ENCODE measurements at regions not wholly inside any gene's neighbourhood (a gene's known extent, or its start where the extent isn't known, plus 50 kb on each side); places are given as distances from the start of the nearest gene placed in this dataset.

- no peaks in the 10 kb centered on the region for H3K4me1 Mint-ChIP-seq
- H3K27me3 Mint-ChIP-seq: no peaks in the 10 kb centered on the region
- H3K36me3 Mint-ChIP-seq: no peaks in the 10 kb centered on the region
- no peak overlapping the region for H3K4me3 Mint-ChIP-seq
- no peak overlapping the region for H3K27ac Mint-ChIP-seq
- H3K9me3 Mint-ChIP-seq: no peaks in the 10 kb centered on the region
- no peak for DNase-seq
Measured at GRCh38 chr13:78845656-78846365, 186.9 kb upstream of the OBI1 start.

- Mint-ChIP-seq H3K27me3 (no peaks in the 10 kb centered on the region), H3K27ac (no peak overlapping the region), H3K4me3 (no peak overlapping the region), H3K9me3 (no peaks in the 10 kb centered on the region), H3K4me1 (no peaks in the 10 kb centered on the region), H3K36me3 (no peaks in the 10 kb centered on the region)
- DNase-seq: no peak
Measured at GRCh38 chr13:78844106-78844505, 185.2 kb upstream of the OBI1 start.

GRCh38 chr13:78841358-78841963, 182.5 kb upstream of the OBI1 start:
- Mint-ChIP-seq H3K27ac (no peak overlapping the region), H3K9me3 (no peaks in the 10 kb centered on the region), H3K4me3 (no peak overlapping the region), H3K4me1 (no peaks in the 10 kb centered on the region), H3K36me3 (no peaks in the 10 kb centered on the region), H3K27me3 (no peaks in the 10 kb centered on the region)
- DNase-seq: no peak

- no peaks in the 10 kb centered on the region for H3K9me3 Mint-ChIP-seq
- H3K36me3 Mint-ChIP-seq: no peaks in the 10 kb centered on the region
- H3K27me3 Mint-ChIP-seq: peaks cover under 1% of the 10 kb centered on the region
- H3K4me1 Mint-ChIP-seq: no peaks in the 10 kb centered on the region
- no peak overlapping the region for H3K27ac Mint-ChIP-seq
- H3K4me3 Mint-ChIP-seq: no peak overlapping the region
- no peak for DNase-seq
Measured at GRCh38 chr13:78836238-78836784, 177.4 kb upstream of the OBI1 start.

- no peak for DNase-seq
- no peak overlapping the region for H3K4me3 Mint-ChIP-seq
- peaks cover 18% of the 10 kb centered on the region for H3K27me3 Mint-ChIP-seq
- H3K36me3 Mint-ChIP-seq: no peaks in the 10 kb centered on the region
- H3K4me1 Mint-ChIP-seq: no peaks in the 10 kb centered on the region
- no peak overlapping the region for H3K27ac Mint-ChIP-seq
- no peaks in the 10 kb centered on the region for H3K9me3 Mint-ChIP-seq
Measured at GRCh38 chr13:78832461-78832860, 173.5 kb upstream of the OBI1 start.

GRCh38 chr13:78830508-78830907, 171.6 kb upstream of the OBI1 start:
- Mint-ChIP-seq H3K27ac (no peak overlapping the region), H3K4me3 (no peak overlapping the region)

GRCh38 chr13:78829821-78830220, 170.9 kb upstream of the OBI1 start:
- H3K27me3 Mint-ChIP-seq: peaks cover 18% of the 10 kb centered on the region
- H3K27ac Mint-ChIP-seq: no peak overlapping the region
- no peaks in the 10 kb centered on the region for H3K9me3 Mint-ChIP-seq
- no peaks in the 10 kb centered on the region for H3K4me1 Mint-ChIP-seq
- H3K4me3 Mint-ChIP-seq: no peak overlapping the region
- H3K36me3 Mint-ChIP-seq: no peaks in the 10 kb centered on the region
- DNase-seq: no peak

More at GRCh38 chr13:78830508-78830907, 171.6 kb upstream of the OBI1 start:
- no peaks in the 10 kb centered on the region for H3K36me3 Mint-ChIP-seq
- peaks cover 18% of the 10 kb centered on the region for H3K27me3 Mint-ChIP-seq
- no peaks in the 10 kb centered on the region for H3K9me3 Mint-ChIP-seq
- no peak for DNase-seq
- H3K4me1 Mint-ChIP-seq: no peaks in the 10 kb centered on the region

- Mint-ChIP-seq H3K9me3 (no peaks in the 10 kb centered on the region), H3K36me3 (no peaks in the 10 kb centered on the region), H3K4me3 (no peak overlapping the region), H3K4me1 (no peaks in the 10 kb centered on the region), H3K27ac (no peak overlapping the region), H3K27me3 (peaks cover 18% of the 10 kb centered on the region)
- DNase-seq: no peak
Measured at GRCh38 chr13:78827471-78827870, 168.5 kb upstream of the OBI1 start.

GRCh38 chr13:78826936-78827335, 168.0 kb upstream of the OBI1 start:
- Mint-ChIP-seq H3K27me3 (peaks cover 18% of the 10 kb centered on the region), H3K27ac (no peak overlapping the region), H3K9me3 (no peaks in the 10 kb centered on the region), H3K36me3 (no peaks in the 10 kb centered on the region), H3K4me1 (no peaks in the 10 kb centered on the region), H3K4me3 (no peak overlapping the region)
- DNase-seq: no peak

GRCh38 chr13:78826312-78826711, 167.4 kb upstream of the OBI1 start:
- Mint-ChIP-seq H3K9me3 (no peaks in the 10 kb centered on the region), H3K4me3 (no peak overlapping the region), H3K27me3 (peaks cover 21% of the 10 kb centered on the region), H3K4me1 (no peaks in the 10 kb centered on the region), H3K36me3 (no peaks in the 10 kb centered on the region), H3K27ac (no peak overlapping the region)
- no peak for DNase-seq

- Mint-ChIP-seq H3K9me3 (no peaks in the 10 kb centered on the region), H3K27ac (no peak overlapping the region), H3K4me1 (no peaks in the 10 kb centered on the region), H3K4me3 (no peak overlapping the region), H3K27me3 (peaks cover 12% of the 10 kb centered on the region), H3K36me3 (no peaks in the 10 kb centered on the region)
- no peak for DNase-seq
Measured at GRCh38 chr13:78820541-78820940, 161.6 kb upstream of the OBI1 start.

GRCh38 chr13:78816592-78816991, 157.6 kb upstream of the OBI1 start:
- Mint-ChIP-seq H3K9me3 (no peaks in the 10 kb centered on the region), H3K27ac (no peak overlapping the region), H3K36me3 (no peaks in the 10 kb centered on the region), H3K4me1 (no peaks in the 10 kb centered on the region), H3K27me3 (peaks cover 17% of the 10 kb centered on the region), H3K4me3 (no peak overlapping the region)
- no peak for DNase-seq

GRCh38 chr13:78816154-78816553, 157.2 kb upstream of the OBI1 start:
- H3K9me3 Mint-ChIP-seq: no peaks in the 10 kb centered on the region
- no peaks in the 10 kb centered on the region for H3K36me3 Mint-ChIP-seq
- H3K4me3 Mint-ChIP-seq: no peak overlapping the region
- no peak overlapping the region for H3K27ac Mint-ChIP-seq
- DNase-seq: no peak
- H3K27me3 Mint-ChIP-seq: peaks cover 18% of the 10 kb centered on the region
- H3K4me1 Mint-ChIP-seq: no peaks in the 10 kb centered on the region

GRCh38 chr13:78806457-78806856, 147.5 kb upstream of the OBI1 start:
- no peak overlapping the region for H3K4me3 Mint-ChIP-seq
- no peaks in the 10 kb centered on the region for H3K4me1 Mint-ChIP-seq
- H3K36me3 Mint-ChIP-seq: no peaks in the 10 kb centered on the region
- no peak overlapping the region for H3K27ac Mint-ChIP-seq
- no peak for DNase-seq
- H3K27me3 Mint-ChIP-seq: peaks cover 31% of the 10 kb centered on the region
- H3K9me3 Mint-ChIP-seq: no peaks in the 10 kb centered on the region

GRCh38 chr13:78802912-78803311, 144.0 kb upstream of the OBI1 start:
- H3K4me3 Mint-ChIP-seq: no peak overlapping the region
- H3K27me3 Mint-ChIP-seq: peaks cover 25% of the 10 kb centered on the region
- no peak overlapping the region for H3K27ac Mint-ChIP-seq
- no peaks in the 10 kb centered on the region for H3K9me3 Mint-ChIP-seq
- DNase-seq: no peak
- no peaks in the 10 kb centered on the region for H3K4me1 Mint-ChIP-seq
- H3K36me3 Mint-ChIP-seq: no peaks in the 10 kb centered on the region

GRCh38 chr13:78787190-78787589, 128.2 kb upstream of the OBI1 start:
- H3K4me1 Mint-ChIP-seq: peaks cover 2% of the 10 kb centered on the region
- no peak overlapping the region for H3K4me3 Mint-ChIP-seq
- H3K27me3 Mint-ChIP-seq: peaks cover 23% of the 10 kb centered on the region
- no peaks in the 10 kb centered on the region for H3K36me3 Mint-ChIP-seq
- H3K9me3 Mint-ChIP-seq: no peaks in the 10 kb centered on the region
- DNase-seq: no peak
- no peak overlapping the region for H3K27ac Mint-ChIP-seq
